ENCODE measurements at regions not wholly inside any gene's neighbourhood (a gene's known extent, or its start where the extent isn't known, plus 50 kb on each side); places are given as distances from the start of the nearest gene placed in this dataset.

DNA sequence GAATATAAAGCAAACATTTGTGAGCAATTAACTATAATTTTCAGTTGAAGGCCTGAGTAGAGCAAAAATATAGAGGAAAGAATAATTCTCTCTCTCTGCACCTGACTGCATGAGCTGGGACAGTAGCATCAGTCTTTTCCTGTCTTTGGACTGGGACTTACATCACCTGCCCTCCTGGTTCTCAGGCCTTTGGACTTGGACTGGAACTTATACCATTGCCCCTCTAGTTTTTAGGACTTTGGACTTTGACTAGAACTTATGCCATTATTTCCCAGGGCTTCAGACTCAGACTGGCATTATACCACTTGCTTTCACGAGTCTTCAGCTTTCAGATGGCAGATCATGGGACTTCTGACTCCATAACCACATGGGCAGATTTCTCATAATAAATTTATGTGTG lies 81.0 kb upstream of the SLC25A13 start:
- no peak for DNase-seq

DNA sequence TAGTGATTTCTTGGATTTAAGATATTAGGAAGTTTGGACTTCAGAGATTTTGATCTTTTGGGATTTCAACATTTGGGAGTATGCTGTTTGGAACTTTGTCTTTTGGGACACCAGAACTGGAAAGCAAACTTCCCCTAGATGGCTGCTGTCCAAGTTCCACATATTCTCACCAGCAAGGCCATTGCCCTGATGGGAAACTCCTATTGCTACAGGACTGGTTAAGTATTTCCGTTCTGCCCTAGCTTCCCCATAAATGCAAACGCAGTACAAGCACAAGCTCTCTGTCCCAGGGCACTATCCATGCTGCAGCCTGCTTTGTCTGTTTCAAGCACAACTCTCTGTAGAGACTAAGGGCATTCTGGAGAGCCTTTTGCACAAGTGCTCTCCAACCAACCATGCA lies 79.3 kb upstream of the SLC25A13 start:
- no peak for DNase-seq

DNA sequence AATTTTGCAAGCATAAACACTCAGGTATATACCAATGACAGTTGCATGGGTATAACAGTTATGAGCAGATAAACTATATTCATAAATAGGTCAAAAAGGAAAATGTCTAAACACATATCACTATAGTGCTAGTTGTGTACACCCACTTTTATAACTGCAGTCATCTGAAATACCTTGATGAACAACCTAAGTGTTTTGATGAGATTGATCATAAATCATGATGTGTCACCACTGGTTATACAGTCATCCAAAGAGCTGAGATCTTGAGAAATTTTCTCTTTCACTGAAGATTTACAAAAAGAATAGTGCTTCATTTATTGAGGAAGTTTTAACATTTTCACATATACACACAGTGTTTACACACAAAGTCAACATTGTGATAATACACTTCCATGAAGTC lies 78.6 kb upstream of the SLC25A13 start:
- DNase-seq = peak; percentile 40

GRCh38 chr7:96400001-96400400 lies 78.1 kb upstream of the SLC25A13 start:
- DNase-seq = no peak

DNA sequence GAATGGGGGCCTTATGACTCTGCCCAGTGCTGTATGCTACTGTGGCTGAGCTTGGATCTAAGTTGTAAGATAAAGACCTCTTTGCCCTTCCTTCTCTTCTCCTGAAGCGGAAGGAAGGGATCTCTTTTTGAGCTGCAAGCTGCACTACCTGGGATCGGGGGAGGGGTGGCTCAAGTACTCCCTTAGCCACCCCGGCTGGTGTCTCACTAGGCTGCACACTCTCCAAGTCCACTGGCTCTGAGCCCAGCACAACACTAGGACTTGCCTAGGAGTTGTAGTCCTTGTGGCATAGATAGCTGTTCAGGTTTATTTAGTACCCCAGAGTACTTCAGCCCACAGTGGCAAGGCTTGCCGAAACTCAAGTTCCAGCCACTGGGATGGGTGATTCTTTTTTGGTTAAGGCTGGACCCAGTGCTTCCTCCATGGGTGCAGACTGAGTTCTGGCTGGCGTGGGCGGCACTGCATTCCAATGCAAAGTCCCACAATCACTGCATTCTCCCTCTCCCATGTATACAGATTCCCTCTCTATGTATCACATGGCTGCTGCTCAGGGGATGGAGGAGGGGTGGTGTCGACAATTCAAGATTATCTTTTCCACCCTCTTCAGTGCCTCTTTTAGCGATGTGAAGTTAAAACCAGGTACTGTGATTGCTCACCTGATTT lies 76.2 kb upstream of the SLC25A13 start:
- peak; percentile 65 for DNase-seq

DNA sequence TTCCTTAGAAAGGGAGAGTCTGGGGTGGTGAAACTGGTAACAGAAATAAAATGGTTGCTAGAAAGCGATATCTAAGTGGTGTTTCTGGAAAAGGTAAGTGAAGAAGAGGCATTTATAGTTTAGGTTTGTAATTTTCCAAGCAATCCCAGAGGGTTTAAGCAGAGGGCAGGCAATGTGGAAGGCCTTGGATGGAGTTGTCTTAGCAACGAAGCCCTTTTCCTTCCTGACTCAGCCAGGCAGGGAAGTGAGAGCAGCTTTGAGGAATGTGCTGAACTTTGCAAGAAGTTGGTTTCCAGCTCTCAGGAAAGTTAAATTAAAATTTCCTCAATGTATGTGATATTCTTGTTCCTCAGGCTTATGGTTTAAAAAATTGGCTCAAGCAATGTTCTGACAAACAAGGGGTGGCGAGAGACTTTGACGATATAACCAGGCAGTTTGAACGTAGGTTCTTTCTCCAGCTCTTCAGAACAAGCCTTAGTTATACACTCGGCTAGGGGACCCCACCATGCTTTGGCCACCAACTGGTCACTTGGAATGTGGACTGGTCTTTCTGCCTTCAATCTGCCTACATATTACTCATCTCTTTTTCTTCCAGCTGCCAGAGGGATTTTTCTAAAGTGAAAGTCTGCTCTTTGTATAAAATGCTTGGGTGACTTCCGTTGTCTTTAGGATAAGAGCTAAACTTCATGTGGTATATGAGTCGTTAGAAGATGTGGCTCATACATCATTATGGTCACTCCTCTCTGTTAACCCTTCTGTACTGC lies 66.9 kb upstream of the SLC25A13 start:
- DNase-seq = peak; percentile 87

GRCh38 chr7:96388166-96388565 lies 66.3 kb upstream of the SLC25A13 start:
- DNase-seq = peak; percentile 21

GRCh38 chr7:96380111-96380512 lies 58.2 kb upstream of the SLC25A13 start:
- no peak for DNase-seq

- no peak for DNase-seq
Observed at GRCh38 chr7:96377399-96377798, 55.5 kb upstream of the SLC25A13 start.

Data from kidney glomerular epithelial cell (primary cell).